RWPE2 (cell line): ENCODE measurements at regions not wholly inside any gene's neighbourhood (a gene's known extent, or its start where the extent isn't known, plus 50 kb on each side); places are given as distances from the start of the nearest gene placed in this dataset.
A peak's percentile ranks its signal among the peaks of the same experiment; 100 is the strongest.

Experiments
- ATAC-seq: fragments of 200-7000 bp; cut with Tn5 transposase; 3 replicates; pipeline ENCODE4 v1.9.1; 2021; ENCODE audit warnings: low read depth
- DNase-seq: peaks from one replicate; pipeline ENCODE4 v3.0.0-alpha.2; 2020; ENCODE audit warnings: low spot score
- H3K27ac ChIP-seq: fragments of 450-650 bp; 2 replicates; pipeline ENCODE4 v1.5.1; 2017; ENCODE audit warnings: mild to moderate bottlenecking; ENCODE audit not compliant: poor library complexity, severe bottlenecking
- H3K27me3 ChIP-seq: fragments of 250-450 bp; sonication (Bioruptor Pico); 2 replicates; pipeline ENCODE4 v1.5.1; 2021; ENCODE audit warnings: mild to moderate bottlenecking, moderate library complexity; ENCODE audit not compliant: insufficient read depth, poor library complexity, severe bottlenecking
- H3K36me3 ChIP-seq: fragments of 250-450 bp; sonication (Bioruptor Pico); 2 replicates; pipeline ENCODE4 v1.5.1; 2020; ENCODE audit warnings: low read depth, mild to moderate bottlenecking, moderate library complexity
- H3K4me1 ChIP-seq: fragments of 250-450 bp; sonication (Bioruptor Pico); 2 replicates; pipeline ENCODE4 v1.5.1; 2021; ENCODE audit warnings: mild to moderate bottlenecking, moderate library complexity; ENCODE audit not compliant: insufficient read depth, poor library complexity, severe bottlenecking
- H3K4me3 ChIP-seq: fragments of 250-450 bp; sonication (Bioruptor Pico); 2 replicates; pipeline ENCODE4 v1.5.1; 2021; ENCODE audit warnings: mild to moderate bottlenecking, moderate library complexity; ENCODE audit not compliant: severe bottlenecking
- H3K9me3 ChIP-seq: fragments of 250-450 bp; sonication (Bioruptor Pico); 2 replicates; pipeline ENCODE4 v1.5.1; 2021; ENCODE audit warnings: mild to moderate bottlenecking, moderate library complexity; ENCODE audit not compliant: severe bottlenecking
- TF ChIP-seq, protein P1 (sequence below): fragments of 450-650 bp; IDR thresholded peaks from one replicate; pipeline ENCODE4 v1.5.1; 2017; ENCODE audit warnings: mild to moderate bottlenecking, moderate library complexity; ENCODE audit not compliant: poor library complexity, severe bottlenecking

DNA sequence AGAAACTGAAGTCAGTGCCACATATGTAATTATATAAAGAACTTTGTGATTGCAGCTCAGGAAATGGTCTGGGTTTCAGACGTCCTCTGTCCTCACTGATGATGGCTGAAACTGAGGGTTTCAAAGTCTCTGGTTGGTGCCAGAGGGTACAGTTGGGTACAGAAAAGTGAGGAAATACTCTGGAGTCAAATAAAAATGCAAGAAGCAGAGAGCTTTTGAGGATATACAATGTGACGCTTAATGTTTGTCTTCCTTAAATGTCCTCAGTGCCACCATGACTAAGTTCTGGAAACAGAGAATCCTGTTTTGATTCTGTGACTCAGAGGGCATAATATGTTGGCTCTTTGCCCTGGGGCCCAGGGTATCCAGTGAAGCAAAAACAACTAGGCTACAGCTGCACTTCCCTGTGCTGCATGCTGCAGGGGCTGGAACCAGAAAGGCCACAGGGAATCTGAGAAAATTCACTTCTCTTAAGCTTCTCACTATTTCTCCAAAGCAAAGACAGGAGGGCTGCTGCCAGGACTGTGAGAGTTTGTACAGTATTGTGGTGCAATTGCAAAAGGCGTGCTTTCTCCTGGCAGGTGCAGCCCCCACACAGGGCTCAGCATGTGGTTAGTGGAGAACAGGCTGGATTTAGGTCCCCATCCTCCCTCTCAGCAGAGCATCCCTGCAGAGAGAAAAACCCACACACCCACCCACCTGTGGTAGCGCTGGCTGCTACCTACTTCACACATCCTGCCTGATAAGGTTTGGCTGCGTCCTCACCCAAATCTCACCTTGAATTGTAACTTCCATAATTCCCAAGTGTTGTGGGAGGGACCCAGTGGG is 169.5 kb upstream of the SVIL start:
- Histone ChIP-seq H3K9me3 (no peaks in the 10 kb centered on the region), H3K27me3 (no peaks in the 10 kb centered on the region), H3K4me1 (peaks cover 39% of the 10 kb centered on the region), H3K27ac (peak overlapping the region; percentile 92), H3K36me3 (no peaks in the 10 kb centered on the region), H3K4me3 (no peak overlapping the region)
- DNase-seq, result peak; percentile 78
- TF ChIP-seq, protein P1, sequence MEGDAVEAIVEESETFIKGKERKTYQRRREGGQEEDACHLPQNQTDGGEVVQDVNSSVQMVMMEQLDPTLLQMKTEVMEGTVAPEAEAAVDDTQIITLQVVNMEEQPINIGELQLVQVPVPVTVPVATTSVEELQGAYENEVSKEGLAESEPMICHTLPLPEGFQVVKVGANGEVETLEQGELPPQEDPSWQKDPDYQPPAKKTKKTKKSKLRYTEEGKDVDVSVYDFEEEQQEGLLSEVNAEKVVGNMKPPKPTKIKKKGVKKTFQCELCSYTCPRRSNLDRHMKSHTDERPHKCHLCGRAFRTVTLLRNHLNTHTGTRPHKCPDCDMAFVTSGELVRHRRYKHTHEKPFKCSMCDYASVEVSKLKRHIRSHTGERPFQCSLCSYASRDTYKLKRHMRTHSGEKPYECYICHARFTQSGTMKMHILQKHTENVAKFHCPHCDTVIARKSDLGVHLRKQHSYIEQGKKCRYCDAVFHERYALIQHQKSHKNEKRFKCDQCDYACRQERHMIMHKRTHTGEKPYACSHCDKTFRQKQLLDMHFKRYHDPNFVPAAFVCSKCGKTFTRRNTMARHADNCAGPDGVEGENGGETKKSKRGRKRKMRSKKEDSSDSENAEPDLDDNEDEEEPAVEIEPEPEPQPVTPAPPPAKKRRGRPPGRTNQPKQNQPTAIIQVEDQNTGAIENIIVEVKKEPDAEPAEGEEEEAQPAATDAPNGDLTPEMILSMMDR, result no peak
- peak; percentile 68 for ATAC-seq

DNA sequence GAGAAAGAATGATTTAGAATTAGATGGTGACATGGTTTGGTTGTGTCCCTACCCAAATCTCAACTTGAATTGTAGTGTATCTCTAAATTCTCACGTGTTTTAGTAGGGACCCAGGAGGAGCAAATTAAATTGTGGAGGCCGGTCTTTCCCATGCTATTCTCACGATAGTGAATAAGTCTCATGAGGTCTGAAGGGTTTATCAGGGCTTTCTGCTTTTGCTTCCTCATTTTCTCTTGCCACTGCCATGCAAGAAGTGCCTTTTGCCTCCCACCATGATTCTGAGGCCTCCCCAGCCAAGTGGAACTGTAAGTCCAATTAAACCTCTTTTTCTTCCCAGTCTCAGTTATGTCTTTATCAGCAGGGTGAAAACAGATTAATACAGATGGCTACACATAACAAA is 167.4 kb upstream of the SVIL start:
- peaks cover 31% of the 10 kb centered on the region for H3K4me1 ChIP-seq
- H3K36me3 ChIP-seq, result no peaks in the 10 kb centered on the region
- H3K27ac ChIP-seq, result peak overlapping the region; percentile 92
- TF ChIP-seq, protein P1, result no peak
- DNase-seq, result no peak
- no peak for ATAC-seq
- H3K27me3 ChIP-seq, result no peaks in the 10 kb centered on the region
- no peaks in the 10 kb centered on the region for H3K9me3 ChIP-seq
- H3K4me3 ChIP-seq, result no peak overlapping the region

DNA sequence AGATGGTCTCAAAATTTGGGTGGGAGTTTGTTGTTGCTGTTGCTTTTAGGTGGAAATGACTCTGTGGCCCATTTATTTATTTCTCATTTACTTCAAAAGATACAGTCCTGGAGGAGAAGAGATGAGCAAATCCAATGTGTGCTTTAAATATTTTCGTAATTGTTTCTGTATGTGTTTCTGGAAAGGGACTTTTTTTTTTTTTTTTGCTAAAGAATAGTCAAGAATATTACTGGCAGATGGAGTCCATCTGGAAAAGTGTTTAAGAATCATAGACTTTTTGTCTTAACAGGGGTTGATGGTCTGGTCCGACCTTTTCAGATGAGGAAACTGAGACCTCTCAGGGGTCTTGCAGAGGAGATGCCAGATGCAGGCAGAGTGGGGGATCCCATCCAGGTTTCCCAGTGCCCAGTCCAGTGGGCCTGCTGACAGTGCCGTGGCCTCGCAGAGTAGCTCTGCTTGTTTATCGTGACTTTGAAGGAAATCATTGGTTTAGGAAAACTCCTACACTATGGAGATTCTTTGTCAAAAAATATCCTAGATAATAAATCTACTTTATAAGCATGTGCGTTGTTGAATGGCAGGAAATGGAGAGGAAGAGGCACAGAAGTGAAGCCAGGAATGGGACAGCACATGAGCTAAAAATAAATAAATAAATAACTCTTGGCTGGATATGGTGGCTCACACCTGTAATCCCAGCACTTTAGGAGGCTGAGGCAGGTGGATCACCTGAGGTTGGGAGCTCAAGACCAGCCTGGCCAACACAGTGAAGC is 164.3 kb upstream of the SVIL start:
- TF ChIP-seq, protein P1, result no peak
- H3K27me3 ChIP-seq, result no peaks in the 10 kb centered on the region
- ATAC-seq, result no peak

DNA sequence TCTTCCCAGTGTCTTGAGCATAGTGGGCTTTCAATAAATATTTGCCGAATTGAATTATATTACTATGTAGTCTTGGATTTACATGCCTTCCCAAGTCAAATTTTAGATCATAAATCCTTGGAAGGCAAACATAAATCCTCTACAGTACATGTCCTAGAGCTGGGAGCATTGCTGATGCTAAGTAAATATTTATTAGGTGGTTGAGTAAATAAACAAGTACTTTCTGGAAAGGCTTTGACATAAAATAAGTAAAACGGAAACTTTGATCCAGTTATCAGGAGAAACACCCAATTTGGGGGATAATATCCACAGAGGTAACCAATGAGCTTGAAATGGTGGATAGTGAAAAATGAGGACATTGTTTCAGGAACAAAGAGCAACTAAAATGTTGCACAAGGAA is 162.8 kb upstream of the SVIL start:
- Histone ChIP-seq H3K36me3 (no peaks in the 10 kb centered on the region), H3K27ac (no peak overlapping the region)
- TF ChIP-seq, protein P1, result no peak

More for the DNA sequence above, 164.3 kb upstream of the SVIL start:
- peaks cover 12% of the 10 kb centered on the region for H3K4me1 ChIP-seq
- no peak overlapping the region for H3K4me3 ChIP-seq
- no peaks in the 10 kb centered on the region for H3K36me3 ChIP-seq
- DNase-seq, result no peak
- H3K9me3 ChIP-seq, result no peaks in the 10 kb centered on the region
- no peak overlapping the region for H3K27ac ChIP-seq

DNA sequence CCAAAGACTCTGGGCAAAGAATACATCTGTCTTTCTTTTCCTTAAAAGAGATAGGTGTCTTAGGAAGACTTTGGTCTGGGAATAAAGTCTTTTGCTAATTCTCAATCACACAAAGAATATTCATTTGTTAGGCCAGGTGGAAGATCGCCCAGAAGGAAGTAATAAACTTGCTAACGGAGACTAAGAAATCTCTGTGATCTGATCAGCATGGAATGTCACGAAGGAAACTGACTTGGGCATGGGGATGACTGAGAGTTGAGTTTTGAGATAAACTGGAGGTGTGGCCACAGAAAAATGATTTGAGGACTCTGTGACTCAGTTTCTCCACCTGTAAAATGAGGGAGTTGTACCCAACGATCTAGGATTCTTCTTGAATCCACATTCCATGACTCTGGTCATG is 161.1 kb upstream of the SVIL start:
- DNase-seq, result no peak
- ATAC-seq, result no peak
- no peaks in the 10 kb centered on the region for H3K9me3 ChIP-seq
- no peaks in the 10 kb centered on the region for H3K4me1 ChIP-seq
- TF ChIP-seq, protein P1, result no peak
- no peaks in the 10 kb centered on the region for H3K27me3 ChIP-seq
- no peak overlapping the region for H3K4me3 ChIP-seq
- no peaks in the 10 kb centered on the region for H3K36me3 ChIP-seq
- no peak overlapping the region for H3K27ac ChIP-seq

More for the DNA sequence above, 162.8 kb upstream of the SVIL start:
- DNase-seq (no peak), ATAC-seq (no peak)
- no peak overlapping the region for H3K4me3 ChIP-seq
- no peaks in the 10 kb centered on the region for H3K9me3 ChIP-seq
- H3K27me3 ChIP-seq, result no peaks in the 10 kb centered on the region
- H3K4me1 ChIP-seq, result no peaks in the 10 kb centered on the region
